Cardiac fibroblast (primary cell): ENCODE measurements at regions not wholly inside any gene's neighbourhood (a gene's known extent, or its start where the extent isn't known, plus 50 kb on each side); places are given as distances from the start of the nearest gene placed in this dataset.
A peak's percentile ranks its signal among the peaks of the same experiment; 100 is the strongest.

Experiments
- DNase-seq, 2 donors: peaks; one replicate each; pipeline versions ENCODE4 v3.0.0 to v3.0.0-alpha.2; 2010; ENCODE audit warnings: low read depth in 2 of 2
- H3K4me3 ChIP-seq, 2 donors: replicated peaks in 1 of 2; 1 replicate in 1 of 2; 2 replicates in 1 of 2; pipeline ENCODE4 v1.5.1; 2011; ENCODE audit warnings: low read depth in 2 of 2, low read length in 2 of 2, mild to moderate bottlenecking in 2 of 2, moderate library complexity in 1 of 2
- TF ChIP-seq, protein P1 (sequence below): IDR thresholded peaks from one replicate; pipeline ENCODE4 v1.5.1; 2011; ENCODE audit warnings: low read depth, mild to moderate bottlenecking, low read length, inconsistent platforms

DNA sequence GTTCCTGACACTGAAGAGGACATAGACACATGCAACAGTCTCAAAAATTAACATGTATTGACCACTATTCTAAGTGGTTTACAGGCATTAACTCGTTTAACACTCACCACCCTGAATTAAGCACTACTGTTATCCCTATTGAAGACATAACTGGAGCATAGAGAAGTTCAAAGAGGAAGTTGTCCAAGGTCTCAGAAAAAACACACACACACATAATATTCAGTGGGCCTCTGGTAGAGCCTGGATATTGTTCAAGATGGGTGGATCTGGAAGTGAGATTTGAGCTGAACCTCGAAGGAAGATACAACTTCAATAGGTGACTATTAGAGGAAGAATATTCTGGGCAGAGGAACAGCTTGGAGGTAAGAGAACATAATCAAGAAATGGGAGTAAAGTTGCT is 334.9 kb downstream of the HNRNPD start:
- no peak for DNase-seq
- no peak overlapping the region for H3K4me3 ChIP-seq
- TF ChIP-seq, protein P1, sequence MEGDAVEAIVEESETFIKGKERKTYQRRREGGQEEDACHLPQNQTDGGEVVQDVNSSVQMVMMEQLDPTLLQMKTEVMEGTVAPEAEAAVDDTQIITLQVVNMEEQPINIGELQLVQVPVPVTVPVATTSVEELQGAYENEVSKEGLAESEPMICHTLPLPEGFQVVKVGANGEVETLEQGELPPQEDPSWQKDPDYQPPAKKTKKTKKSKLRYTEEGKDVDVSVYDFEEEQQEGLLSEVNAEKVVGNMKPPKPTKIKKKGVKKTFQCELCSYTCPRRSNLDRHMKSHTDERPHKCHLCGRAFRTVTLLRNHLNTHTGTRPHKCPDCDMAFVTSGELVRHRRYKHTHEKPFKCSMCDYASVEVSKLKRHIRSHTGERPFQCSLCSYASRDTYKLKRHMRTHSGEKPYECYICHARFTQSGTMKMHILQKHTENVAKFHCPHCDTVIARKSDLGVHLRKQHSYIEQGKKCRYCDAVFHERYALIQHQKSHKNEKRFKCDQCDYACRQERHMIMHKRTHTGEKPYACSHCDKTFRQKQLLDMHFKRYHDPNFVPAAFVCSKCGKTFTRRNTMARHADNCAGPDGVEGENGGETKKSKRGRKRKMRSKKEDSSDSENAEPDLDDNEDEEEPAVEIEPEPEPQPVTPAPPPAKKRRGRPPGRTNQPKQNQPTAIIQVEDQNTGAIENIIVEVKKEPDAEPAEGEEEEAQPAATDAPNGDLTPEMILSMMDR, result no peak

DNA sequence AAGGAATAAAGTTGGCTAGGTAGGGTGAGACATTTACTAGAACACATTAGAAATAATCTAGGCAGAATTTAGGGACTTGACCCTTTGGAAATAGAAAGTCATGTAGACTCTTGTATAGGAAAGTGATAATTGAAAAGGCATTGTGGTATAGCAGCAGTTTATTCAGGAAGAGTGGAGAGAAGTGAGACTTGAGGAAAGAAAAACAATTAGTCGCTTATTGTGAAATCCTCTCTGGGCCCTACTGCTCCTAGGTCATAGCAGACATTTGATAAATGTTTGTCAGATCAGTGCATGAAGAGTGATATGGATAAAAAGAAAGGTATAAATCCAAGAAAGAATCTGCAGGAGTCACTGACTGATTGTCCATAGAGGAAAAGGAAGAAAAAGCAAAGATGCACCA is 337.6 kb downstream of the HNRNPD start:
- no peak overlapping the region for H3K4me3 ChIP-seq
- TF ChIP-seq, protein P1, result no peak
- no peak for DNase-seq

DNA sequence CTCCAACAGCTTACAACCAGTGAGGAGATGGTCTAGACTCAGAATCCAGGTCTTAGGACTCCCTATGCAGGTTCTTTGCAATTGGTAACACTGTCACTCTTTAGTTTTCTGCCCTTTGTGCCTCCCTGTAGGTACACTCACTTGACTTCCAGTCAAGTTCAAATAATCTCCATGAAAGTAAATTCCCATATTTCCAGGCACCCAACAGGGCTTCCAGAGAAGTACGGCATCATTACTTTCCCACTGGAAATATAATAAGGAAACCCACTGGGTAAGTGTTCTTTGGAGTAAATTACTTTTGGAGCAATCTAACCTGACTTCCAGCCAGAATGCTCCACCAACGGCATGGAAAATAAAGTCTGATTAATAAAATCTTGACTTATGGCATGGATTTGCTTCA is 338.9 kb downstream of the HNRNPD start:
- no peak for DNase-seq
- TF ChIP-seq, protein P1, result no peak
- H3K4me3 ChIP-seq, result no peak overlapping the region

DNA sequence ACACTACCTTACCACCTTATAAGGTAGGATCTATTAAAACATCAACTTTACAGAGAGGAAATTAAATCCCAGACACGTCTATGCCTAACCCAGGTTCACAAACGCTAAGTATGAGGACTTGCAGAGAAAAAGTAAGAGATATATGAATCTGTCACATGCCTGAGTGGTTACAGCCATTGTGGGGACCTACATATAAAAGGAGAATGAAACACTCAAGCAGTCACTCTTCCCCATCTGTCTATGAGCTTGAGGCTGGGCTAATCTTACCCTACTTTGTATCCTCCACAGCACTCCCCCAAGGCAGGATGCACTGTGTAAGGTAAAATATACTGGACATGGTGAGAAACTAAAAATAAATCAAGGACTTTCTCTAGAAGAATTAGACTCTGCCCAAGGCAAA is 339.9 kb downstream of the HNRNPD start:
- H3K4me3 ChIP-seq, result no peak overlapping the region
- DNase-seq, result no peak
- TF ChIP-seq, protein P1, result no peak

DNA sequence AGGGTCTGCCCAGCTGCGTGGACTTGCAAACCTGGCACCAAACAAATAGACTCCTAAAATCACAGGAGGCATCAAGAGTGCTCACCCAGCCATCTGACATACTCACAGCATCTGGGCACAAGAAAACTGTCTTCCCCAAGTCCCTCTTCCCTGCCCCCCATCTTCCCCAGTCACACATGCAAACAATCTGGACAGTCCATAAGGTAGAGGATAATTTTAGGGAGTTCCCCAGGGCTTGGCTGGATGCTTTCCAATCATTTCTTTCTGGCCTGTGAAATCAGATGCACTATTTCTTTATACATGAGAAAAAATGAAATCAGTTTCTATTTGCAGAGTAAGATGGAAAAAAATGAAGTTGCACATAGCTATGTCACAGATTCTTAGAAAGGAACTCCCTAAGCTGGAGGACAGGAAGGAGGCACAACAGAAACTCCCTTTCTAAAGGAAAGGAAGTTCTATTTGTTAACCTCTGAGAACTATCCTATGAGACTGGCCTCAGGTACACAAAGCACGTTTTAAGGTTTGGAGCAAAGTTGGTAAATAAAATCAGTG is 342.3 kb downstream of the HNRNPD start:
- TF ChIP-seq, protein P1, result no peak
- H3K4me3 ChIP-seq, result no peak overlapping the region
- DNase-seq, result no peak

DNA sequence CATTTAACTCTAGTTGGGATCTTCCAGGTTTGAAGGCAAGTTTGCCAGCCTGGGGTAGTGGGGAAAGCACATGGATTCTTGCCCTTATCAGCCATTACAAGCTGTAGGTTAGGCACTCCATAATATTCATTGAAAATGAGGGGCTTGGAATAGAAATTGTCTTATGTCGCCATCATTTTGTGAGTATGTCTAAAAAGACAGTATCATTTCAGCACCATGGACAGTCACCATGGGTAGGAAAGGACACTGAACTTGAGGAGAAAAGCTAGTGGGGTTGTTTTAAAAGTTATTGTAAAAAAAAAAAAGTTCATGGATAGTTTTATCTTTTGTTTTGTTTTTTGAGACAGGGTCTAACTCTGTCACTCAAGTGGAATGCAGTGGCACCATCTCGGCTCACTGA is 356.1 kb downstream of the HNRNPD start:
- DNase-seq, result peak; percentile 24 to 25
- no peak overlapping the region for H3K4me3 ChIP-seq
- TF ChIP-seq, protein P1, result no peak

DNA sequence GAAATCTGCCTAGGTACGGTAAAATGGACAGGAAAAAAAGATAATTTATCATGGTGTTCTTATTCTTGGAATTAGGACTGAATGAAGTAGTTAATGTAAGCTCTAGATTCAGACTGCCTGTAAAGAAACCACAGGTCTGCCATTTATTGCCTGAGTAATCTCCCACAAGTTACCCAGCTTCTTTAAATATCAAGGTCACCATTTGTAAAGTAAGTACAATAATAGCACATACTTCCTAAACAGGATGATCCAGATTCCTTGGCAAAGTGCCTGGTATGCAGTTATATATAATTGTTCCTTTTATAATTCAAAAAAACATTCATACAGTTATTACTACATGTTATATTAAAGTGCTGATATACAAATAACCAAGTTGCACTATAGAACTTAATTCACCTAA is 368.6 kb downstream of the HNRNPD start:
- TF ChIP-seq, protein P1, result no peak
- peak in 1 of 2 donors; percentile 1 for DNase-seq
- no peak overlapping the region for H3K4me3 ChIP-seq
